Transverse colon (tissue), 4 donors: ENCODE measurements at regions not wholly inside any gene's neighbourhood (a gene's known extent, or its start where the extent isn't known, plus 50 kb on each side); places are given as distances from the start of the nearest gene placed in this dataset.
A peak's percentile ranks its signal among the peaks of the same experiment; 100 is the strongest.
"Not testable (repeated sequence)": the region's sequence is repeated elsewhere in the genome, so short reads cannot be mapped to it uniquely, and the experiment has no call there.

Experiments
- DNase-seq: peaks from one replicate; pipeline ENCODE4 v3.0.0-alpha.2; 2019
- H3K27ac ChIP-seq, 4 donors: fragments of 200-600 bp; sonication (generic); 2 replicates each; pipeline ENCODE4 v1.5.1; 2016 to 2018; ENCODE audit warnings: inconsistent platforms in 4 of 4
- H3K27me3 ChIP-seq: fragments of 200-600 bp; sonication (generic); 2 replicates; pipeline ENCODE4 v1.5.1; 2017; ENCODE audit warnings: inconsistent platforms
- H3K36me3 ChIP-seq, 4 donors: fragments of 200-600 bp; sonication (generic); 2 replicates each; pipeline ENCODE4 v1.5.1; 2017 to 2019; ENCODE audit warnings: inconsistent platforms in 4 of 4
- H3K4me1 ChIP-seq, 4 donors: fragments of 200-600 bp; sonication (generic); 2 replicates each; pipeline ENCODE4 v1.5.1; 2017 to 2020; ENCODE audit warnings: inconsistent platforms in 4 of 4
- H3K4me3 ChIP-seq, 4 donors: fragments of 200-600 bp; sonication (generic); 1 replicate in 1 of 4; 2 replicates in 3 of 4; pipeline versions ENCODE4 v1.5.1 to v1.6.1; 2017 to 2019; ENCODE audit warnings: inconsistent platforms in 4 of 4
- H3K9me3 ChIP-seq, 2 donors: fragments of 200-600 bp; sonication (generic); 2 replicates each; pipeline ENCODE4 v1.5.1; 2017 to 2019; ENCODE audit warnings: inconsistent platforms in 2 of 2
- EP300 ChIP-seq: sonication (generic); formaldehyde crosslinking; IDR thresholded peaks from one replicate; pipeline ENCODE4 v1.6.1; 2017; ENCODE audit warnings: antibody characterized with exemption, low read depth
- POLR2A ChIP-seq: fragments of 450-650 bp; IDR thresholded peaks from one replicate; pipeline ENCODE4 v1.6.1; 2016; ENCODE audit warnings: antibody characterized with exemption, mild to moderate bottlenecking, moderate library complexity
- POLR2AphosphoS5 ChIP-seq, 3 donors: sonication (generic); formaldehyde crosslinking; IDR thresholded peaks; one replicate each; pipeline ENCODE4 v1.6.1; 2016; ENCODE audit warnings: antibody characterized with exemption in 3 of 3
- WGBS, 2 donors: methylation state at CpG; one replicate each; pipeline ENCODE4 v1.1.5; 2018; ENCODE audit warnings: low coverage in 1 of 2; 5-methylcytosine and 5-hydroxymethylcytosine counted together
- in situ Hi-C, 4 donors: fragments of 200-750 bp; cut with MboI; loops; one replicate each; pipeline versions ENCODE4 v1.15.0 to v1.15.1; 2017; ENCODE audit warnings: low sequenced_read_pairs in 3 of 4, low pct_ligation_motif_present in 1 of 4, low pct_unique_long_range_greater_than_20kb in 1 of 4
- intact Hi-C: fragments of 100-400 bp; cut with DNase I; formaldehyde crosslinking; loops from one replicate; pipeline ENCODE4 v1.15.1; 2023; ENCODE audit warnings: low total_unique reads
- TF ChIP-seq, protein P1 (sequence below), 5 experiments: fragments of 200-600 bp in 3 of 5; fragments of 450-650 bp in 2 of 5; sonication (generic) in 3 of 5; IDR thresholded peaks; 1 replicate in 2 of 5; 2 replicates in 3 of 5; pipeline ENCODE4 v1.5.1; 2016 to 2017; ENCODE audit warnings: antibody characterized with exemption in 5 of 5, inconsistent platforms in 3 of 5, mild to moderate bottlenecking in 2 of 5, moderate library complexity in 1 of 5

DNA sequence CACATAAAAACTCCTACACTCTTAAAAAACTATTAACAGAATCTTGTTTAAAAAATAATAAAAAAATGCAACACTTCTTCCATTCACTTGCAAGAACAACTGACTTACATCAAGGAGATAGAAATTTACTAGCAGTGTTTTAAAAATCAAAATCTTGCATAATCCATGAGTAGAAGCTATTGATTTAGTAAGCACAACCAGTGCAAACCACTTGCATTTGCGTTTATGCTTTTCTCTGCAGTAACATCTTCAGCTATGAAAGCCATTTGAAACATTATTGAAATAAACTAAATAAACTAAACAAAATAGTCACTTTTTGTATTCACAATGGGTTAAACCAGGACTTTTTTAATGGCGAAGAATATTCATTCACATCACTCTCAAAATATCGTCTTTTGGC, 389.2 kb upstream of the EMCN start:
- WGBS, 2 donors = 73 to 74% methylated on average over 3 of the region's 3 CpGs
- no peaks in the 10 kb centered on the region for H3K4me1 ChIP-seq
- H3K4me3 ChIP-seq = no peak overlapping the region
- DNase-seq = no peak
- no peaks in the 10 kb centered on the region for H3K9me3 ChIP-seq
- intact Hi-C loops = no loop called here
- in situ Hi-C loops = no loop called here
- H3K27me3 ChIP-seq = no peaks in the 10 kb centered on the region
- no peak overlapping the region for H3K27ac ChIP-seq
- TF ChIP-seq POLR2AphosphoS5 (IDR thresholded peaks at IDR 0.05) (no peak), POLR2A (no peak), EP300 (no peak)
- TF ChIP-seq, protein P1, sequence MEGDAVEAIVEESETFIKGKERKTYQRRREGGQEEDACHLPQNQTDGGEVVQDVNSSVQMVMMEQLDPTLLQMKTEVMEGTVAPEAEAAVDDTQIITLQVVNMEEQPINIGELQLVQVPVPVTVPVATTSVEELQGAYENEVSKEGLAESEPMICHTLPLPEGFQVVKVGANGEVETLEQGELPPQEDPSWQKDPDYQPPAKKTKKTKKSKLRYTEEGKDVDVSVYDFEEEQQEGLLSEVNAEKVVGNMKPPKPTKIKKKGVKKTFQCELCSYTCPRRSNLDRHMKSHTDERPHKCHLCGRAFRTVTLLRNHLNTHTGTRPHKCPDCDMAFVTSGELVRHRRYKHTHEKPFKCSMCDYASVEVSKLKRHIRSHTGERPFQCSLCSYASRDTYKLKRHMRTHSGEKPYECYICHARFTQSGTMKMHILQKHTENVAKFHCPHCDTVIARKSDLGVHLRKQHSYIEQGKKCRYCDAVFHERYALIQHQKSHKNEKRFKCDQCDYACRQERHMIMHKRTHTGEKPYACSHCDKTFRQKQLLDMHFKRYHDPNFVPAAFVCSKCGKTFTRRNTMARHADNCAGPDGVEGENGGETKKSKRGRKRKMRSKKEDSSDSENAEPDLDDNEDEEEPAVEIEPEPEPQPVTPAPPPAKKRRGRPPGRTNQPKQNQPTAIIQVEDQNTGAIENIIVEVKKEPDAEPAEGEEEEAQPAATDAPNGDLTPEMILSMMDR (IDR thresholded peaks at IDR 0.05) = no peak
- no peaks in the 10 kb centered on the region for H3K36me3 ChIP-seq

DNA sequence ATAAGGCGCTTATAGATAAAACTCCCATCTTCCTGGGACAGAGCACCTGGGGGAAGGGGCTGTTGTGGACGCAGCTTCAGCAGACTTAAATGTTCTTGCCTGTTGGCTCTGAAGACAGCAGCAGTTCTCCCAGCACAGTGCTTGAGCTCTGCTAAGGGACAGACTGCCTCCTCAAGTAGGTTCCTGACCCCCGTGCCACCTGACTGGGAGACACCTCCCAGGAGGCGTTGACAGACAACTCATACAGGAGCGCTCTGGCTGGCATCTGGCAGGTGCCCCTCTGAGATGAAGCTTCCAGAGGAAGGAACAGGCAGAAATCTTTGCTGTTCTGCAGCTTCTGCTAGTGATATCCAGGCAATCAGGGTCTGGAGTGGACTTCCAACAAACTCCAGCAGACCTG, 383.1 kb upstream of the EMCN start:
- H3K27ac ChIP-seq, DNase-seq, intact Hi-C loops, H3K4me1 ChIP-seq, H3K4me3 ChIP-seq, H3K9me3 ChIP-seq, H3K36me3 ChIP-seq, in situ Hi-C loops, H3K27me3 ChIP-seq: not testable (repeated sequence)
- 70 to 90% methylated on average over 2 to 5 of the region's 5 CpGs for WGBS, 2 donors

DNA sequence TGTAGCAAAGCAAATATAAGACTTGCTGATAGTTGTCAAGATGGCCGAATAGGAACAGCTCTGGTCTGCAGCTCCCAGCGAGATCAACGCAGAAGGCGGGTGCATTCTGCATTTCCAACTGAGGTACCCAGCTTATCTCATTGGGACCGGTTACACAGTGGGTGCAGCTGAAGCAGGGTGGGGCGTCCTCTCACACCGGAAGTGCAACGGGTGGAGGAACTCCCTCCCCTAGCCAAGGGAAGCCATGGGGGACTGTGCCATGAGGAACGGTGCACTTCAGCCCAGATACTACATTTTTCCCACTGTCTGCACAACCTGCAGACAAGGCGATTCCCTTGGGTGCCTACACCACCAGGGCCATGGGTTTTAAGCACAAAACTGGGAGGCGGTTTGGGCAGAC, 382.3 kb upstream of the EMCN start:
- DNase-seq = no peak
- Histone ChIP-seq H3K9me3 (no peaks in the 10 kb centered on the region), H3K36me3 (no peaks in the 10 kb centered on the region), H3K4me1 (peaks cover 0 to 9% (median 2%) of the 10 kb centered on the region in 4 donors), H3K27ac (no peak overlapping the region), H3K4me3 (no peak overlapping the region), H3K27me3 (no peaks in the 10 kb centered on the region)
- in situ Hi-C loops = no loop called here
- intact Hi-C loops = no loop called here
- WGBS, 2 donors = 91 to 94% methylated on average over 4 to 11 of the region's 11 CpGs
- no peak for TF ChIP-seq POLR2A
- TF ChIP-seq POLR2AphosphoS5 (IDR thresholded peaks at IDR 0.05) = no peak
- TF ChIP-seq, protein P1 (IDR thresholded peaks at IDR 0.05) = no peak
- no peak for TF ChIP-seq EP300

DNA sequence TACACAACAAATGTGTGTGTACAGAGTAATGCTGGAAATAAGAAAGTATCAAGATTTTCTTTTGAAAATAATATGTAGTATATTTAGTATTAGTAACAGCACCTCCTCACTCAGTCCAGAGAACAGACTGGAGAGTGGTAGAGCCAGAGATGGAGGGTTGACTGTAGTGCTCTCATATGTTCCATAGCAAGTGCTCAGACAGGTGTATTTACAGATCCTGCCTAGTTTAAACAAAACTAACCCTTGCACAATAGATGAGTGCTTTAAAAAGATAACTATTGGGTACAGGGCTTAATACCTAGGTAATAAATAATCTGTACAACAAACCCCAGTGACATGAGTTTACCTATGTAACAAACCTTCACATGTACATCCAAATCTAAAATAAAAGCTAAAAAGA, 381.0 kb upstream of the EMCN start:
- Histone ChIP-seq H3K27me3 (no peaks in the 10 kb centered on the region), H3K36me3 (no peaks in the 10 kb centered on the region), H3K4me1 (peaks cover 0 to 22% (median 12%) of the 10 kb centered on the region in 4 donors), H3K9me3 (no peaks in the 10 kb centered on the region), H3K27ac (no peak overlapping the region), H3K4me3 (no peak overlapping the region)
- intact Hi-C loops = no loop called here
- DNase-seq = no peak
- TF ChIP-seq POLR2AphosphoS5 (IDR thresholded peaks at IDR 0.05) = no peak
- TF ChIP-seq, protein P1 (IDR thresholded peaks at IDR 0.05) = no peak
- TF ChIP-seq POLR2A = no peak
- TF ChIP-seq EP300 = no peak
- in situ Hi-C loops = no loop called here

DNA sequence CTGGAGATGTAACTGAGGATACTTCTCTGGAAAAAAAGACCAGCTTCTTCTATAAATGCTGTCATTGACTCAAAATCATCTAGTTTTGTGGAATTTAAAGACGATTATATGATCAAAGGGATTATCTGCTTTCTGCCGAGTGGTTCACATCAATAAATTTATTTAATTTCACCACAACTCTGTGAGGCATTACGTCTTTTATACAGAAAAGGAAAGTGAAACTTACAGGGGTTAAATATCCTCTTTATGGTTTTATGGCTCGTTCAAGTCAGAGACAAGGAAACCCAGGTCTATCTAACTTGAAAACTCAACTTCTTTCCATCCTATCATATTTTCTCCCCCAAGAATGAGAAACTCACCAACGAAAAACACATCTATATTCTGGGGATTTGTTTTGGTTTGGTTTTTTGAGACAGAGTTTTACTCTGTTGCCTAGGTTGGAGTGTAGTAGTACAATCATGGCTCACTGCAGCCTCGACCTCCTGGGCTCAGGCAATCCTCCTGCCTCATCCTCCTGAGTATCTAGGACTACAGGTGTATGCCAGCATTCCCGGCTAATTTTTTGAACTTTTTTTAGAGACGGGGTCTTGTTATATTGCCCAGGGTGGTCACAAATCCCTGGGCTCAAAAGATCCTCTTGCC, 377.9 kb upstream of the EMCN start:
- WGBS, 2 donors = 13 to 24% methylated on average over 6 to 8 of the region's 8 CpGs
- no peak for DNase-seq
- intact Hi-C loops (no loop called here), in situ Hi-C loops (no loop called here)
- Histone ChIP-seq H3K27ac (peak overlapping the region in 3 of 4 donors; percentile 15 to 53 (median 49)), H3K9me3 (no peaks in the 10 kb centered on the region), H3K27me3 (no peaks in the 10 kb centered on the region), H3K4me1 (peaks cover 0 to 23% (median 13%) of the 10 kb centered on the region in 4 donors), H3K4me3 (peak overlapping the region in 3 of 4 donors; percentile 10 to 41 (median 15)), H3K36me3 (no peaks in the 10 kb centered on the region)
- TF ChIP-seq EP300 (no peak), POLR2AphosphoS5 (IDR thresholded peaks at IDR 0.05) (no peak), POLR2A (no peak)
- TF ChIP-seq, protein P1 (IDR thresholded peaks at IDR 0.05) = no peak
